Esophagus squamous epithelium (tissue), 4 donors: ENCODE measurements at regions not wholly inside any gene's neighbourhood (a gene's known extent, or its start where the extent isn't known, plus 50 kb on each side); places are given as distances from the start of the nearest gene placed in this dataset.

Source experiments
- POLR2A ChIP-seq, 4 donors: fragments of 450-650 bp; IDR thresholded peaks; one replicate each; pipeline ENCODE4 v1.6.1; 2017; ENCODE audit warnings: antibody characterized with exemption in 4 of 4, mild to moderate bottlenecking in 4 of 4, moderate library complexity in 3 of 4
- TF ChIP-seq, protein P1 (sequence below), 6 experiments: fragments of 450-650 bp in 4 of 6; fragments of 200-600 bp in 2 of 6; sonication (generic) in 2 of 6; IDR thresholded peaks; one replicate each; pipeline ENCODE4 v1.5.1; 2016 to 2019; ENCODE audit warnings: antibody characterized with exemption in 6 of 6, mild to moderate bottlenecking in 4 of 6, moderate library complexity in 4 of 6

- TF ChIP-seq, protein P1, sequence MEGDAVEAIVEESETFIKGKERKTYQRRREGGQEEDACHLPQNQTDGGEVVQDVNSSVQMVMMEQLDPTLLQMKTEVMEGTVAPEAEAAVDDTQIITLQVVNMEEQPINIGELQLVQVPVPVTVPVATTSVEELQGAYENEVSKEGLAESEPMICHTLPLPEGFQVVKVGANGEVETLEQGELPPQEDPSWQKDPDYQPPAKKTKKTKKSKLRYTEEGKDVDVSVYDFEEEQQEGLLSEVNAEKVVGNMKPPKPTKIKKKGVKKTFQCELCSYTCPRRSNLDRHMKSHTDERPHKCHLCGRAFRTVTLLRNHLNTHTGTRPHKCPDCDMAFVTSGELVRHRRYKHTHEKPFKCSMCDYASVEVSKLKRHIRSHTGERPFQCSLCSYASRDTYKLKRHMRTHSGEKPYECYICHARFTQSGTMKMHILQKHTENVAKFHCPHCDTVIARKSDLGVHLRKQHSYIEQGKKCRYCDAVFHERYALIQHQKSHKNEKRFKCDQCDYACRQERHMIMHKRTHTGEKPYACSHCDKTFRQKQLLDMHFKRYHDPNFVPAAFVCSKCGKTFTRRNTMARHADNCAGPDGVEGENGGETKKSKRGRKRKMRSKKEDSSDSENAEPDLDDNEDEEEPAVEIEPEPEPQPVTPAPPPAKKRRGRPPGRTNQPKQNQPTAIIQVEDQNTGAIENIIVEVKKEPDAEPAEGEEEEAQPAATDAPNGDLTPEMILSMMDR (IDR thresholded peaks at IDR 0.05) = no peak
- TF ChIP-seq POLR2A (IDR thresholded peaks at IDR 0.05) = no peak
Measured at GRCh38 chr3:125692361-125692760, 97.1 kb upstream of the OSBPL11 start.
